ENCODE measurements at regions not wholly inside any gene's neighbourhood (a gene's known extent, or its start where the extent isn't known, plus 50 kb on each side); places are given as distances from the start of the nearest gene placed in this dataset.

DNA sequence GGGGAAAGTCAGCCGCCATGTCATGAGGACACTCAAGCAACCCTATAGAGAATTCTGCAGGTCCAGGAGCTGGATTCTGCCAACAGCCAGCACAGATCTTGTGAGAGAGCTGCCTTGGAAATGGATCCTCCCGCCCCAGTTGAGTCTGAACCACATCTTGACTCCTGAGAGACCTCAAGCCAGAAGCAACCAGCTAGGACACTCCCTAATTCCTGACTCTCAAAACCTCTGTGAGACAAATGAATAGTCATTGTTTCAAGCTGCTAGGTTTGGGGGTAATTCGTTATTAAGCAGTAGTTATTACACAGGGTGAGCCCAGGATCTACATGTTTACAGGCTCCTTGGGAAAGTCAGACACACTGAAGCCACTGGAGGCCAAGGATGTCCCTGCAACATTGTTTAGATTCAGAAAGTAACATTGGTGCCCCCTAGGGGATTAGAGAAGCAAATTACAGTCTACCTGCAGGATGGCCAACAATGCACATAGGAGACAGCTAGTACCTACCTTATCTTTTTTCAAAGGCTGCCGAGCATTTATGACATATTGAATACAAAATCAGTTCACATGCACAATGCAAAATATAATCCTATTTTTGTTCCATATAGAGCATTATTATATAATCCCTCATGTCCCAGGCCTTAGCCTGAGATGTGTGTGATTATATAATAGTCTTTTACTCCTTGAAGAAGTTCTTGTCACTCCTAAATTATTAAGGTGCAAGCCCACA is 57.9 kb upstream of the FICD start:
- H3K27ac ChIP-seq (ENCODE audit: extremely low read depth, low read depth, low read length), result no peak overlapping the region
- H3K9ac ChIP-seq (ENCODE audit: insufficient read depth in 1 of 2, low read depth in 2 of 2, low read length in 2 of 2), result no peak overlapping the region
- H3K79me2 ChIP-seq (ENCODE audit: control insufficient read depth, insufficient read depth, low read length), result no peaks in the 10 kb centered on the region
- POLR2A ChIA-PET, result interaction anchor here (0.6 to 1.0 kb wide), 2 partner anchors 23 to 33 kb away, joined by 3 read pairs; no protein-coding TSS in a partner anchor
- peak; percentile 99 for ATAC-seq
- H4K20me1 ChIP-seq (replicated peaks; ENCODE audit: control insufficient read depth, insufficient read depth, low read length), result no peaks in the 10 kb centered on the region
- no peaks in the 10 kb centered on the region; a peak in 1 of 5 replicates for H3K4me1 ChIP-seq (replicated peaks in 1 of 2; ENCODE audit: control insufficient read depth in 2 of 2, insufficient read depth in 2 of 2, low read length in 2 of 2)
- no peaks in the 10 kb centered on the region for H3K9me1 ChIP-seq (ENCODE audit: control insufficient read depth, insufficient read depth, low read length)
- no TSS peak for BruUV-seq (replicated peaks)
- DNase-seq (ENCODE audit: extremely low read depth in 1 of 4, low spot score in 3 of 4), result peak; percentile 63 to 75 (median 70)
- CTCF ChIA-PET (ENCODE audit: low intra/inter-chr PET ratio), result interaction anchor here (0.6 to 1.5 kb wide), 5 partner anchors 10 to 1403 kb away, joined by 3 to 7 read pairs (median 4); no protein-coding TSS in a partner anchor
- no peak overlapping the region for H3K4me2 ChIP-seq (ENCODE audit: insufficient read depth, low read length)
- peaks cover 5 to 6% of the 10 kb centered on the region in 2 experiments for H3K27me3 ChIP-seq (ENCODE audit: control insufficient read depth in 2 of 2, insufficient read depth in 2 of 2, low read length in 2 of 2)
- no peak overlapping the region for H2AFZ ChIP-seq (ENCODE audit: low read depth, low read length)
- no peak overlapping the region for H3K4me3 ChIP-seq
- no peaks in the 10 kb centered on the region for H3K36me3 ChIP-seq (ENCODE audit: control insufficient read depth, insufficient read depth, low read length)
- no peaks in the 10 kb centered on the region for H3K9me3 ChIP-seq (replicated peaks; ENCODE audit: control insufficient read depth, insufficient read depth, low read depth, low read length)
- intact Hi-C loops (cut with micrococcal nuclease) (loop anchor here (1.0 to 10.0 kb wide), 7 partner anchors 38 to 465 kb away; partner anchors contain the start of gene CMKLR1), in situ Hi-C loops (cut with MboI) (no loop called here)
- FAIRE-seq, result peak; percentile 94
- 16% methylated on average over 4 of the region's 4 CpGs for WGBS (ENCODE audit: insufficient coverage, low coverage, missing lambda C conversion rate)
- TF ChIP-seq PHB (CRISPR knock-in tag; IDR thresholded peaks at IDR 0.05) (no peak), STAG1 (CRISPR knock-in tag; IDR thresholded peaks at IDR 0.05; ENCODE audit: borderline replicate concordance) (peak; percentile 27; the same call in 1 of the 2 replicates), DEAF1 (CRISPR knock-in tag; IDR thresholded peaks at IDR 0.05) (0 out of 2 replicates have a peak, but pooled peaks have one; percentile 31), PYGO2 (tag; IDR thresholded peaks at IDR 0.05) (no peak), SMC3 (conservative IDR thresholded peaks at IDR 0.05; ENCODE audit: insufficient read depth, low read depth, low read length) (peak; percentile 71), RAD21 (CRISPR knock-in tag; conservative IDR thresholded peaks at IDR 0.05 in 1 of 2, IDR thresholded peaks at IDR 0.05 in 1 of 2) (peak; percentile 70 to 81), EHMT2 (IDR thresholded peaks at IDR 0.05) (peak; percentile 46; the same call in 1 of the 2 replicates)
- TF ChIP-seq, protein P1, sequence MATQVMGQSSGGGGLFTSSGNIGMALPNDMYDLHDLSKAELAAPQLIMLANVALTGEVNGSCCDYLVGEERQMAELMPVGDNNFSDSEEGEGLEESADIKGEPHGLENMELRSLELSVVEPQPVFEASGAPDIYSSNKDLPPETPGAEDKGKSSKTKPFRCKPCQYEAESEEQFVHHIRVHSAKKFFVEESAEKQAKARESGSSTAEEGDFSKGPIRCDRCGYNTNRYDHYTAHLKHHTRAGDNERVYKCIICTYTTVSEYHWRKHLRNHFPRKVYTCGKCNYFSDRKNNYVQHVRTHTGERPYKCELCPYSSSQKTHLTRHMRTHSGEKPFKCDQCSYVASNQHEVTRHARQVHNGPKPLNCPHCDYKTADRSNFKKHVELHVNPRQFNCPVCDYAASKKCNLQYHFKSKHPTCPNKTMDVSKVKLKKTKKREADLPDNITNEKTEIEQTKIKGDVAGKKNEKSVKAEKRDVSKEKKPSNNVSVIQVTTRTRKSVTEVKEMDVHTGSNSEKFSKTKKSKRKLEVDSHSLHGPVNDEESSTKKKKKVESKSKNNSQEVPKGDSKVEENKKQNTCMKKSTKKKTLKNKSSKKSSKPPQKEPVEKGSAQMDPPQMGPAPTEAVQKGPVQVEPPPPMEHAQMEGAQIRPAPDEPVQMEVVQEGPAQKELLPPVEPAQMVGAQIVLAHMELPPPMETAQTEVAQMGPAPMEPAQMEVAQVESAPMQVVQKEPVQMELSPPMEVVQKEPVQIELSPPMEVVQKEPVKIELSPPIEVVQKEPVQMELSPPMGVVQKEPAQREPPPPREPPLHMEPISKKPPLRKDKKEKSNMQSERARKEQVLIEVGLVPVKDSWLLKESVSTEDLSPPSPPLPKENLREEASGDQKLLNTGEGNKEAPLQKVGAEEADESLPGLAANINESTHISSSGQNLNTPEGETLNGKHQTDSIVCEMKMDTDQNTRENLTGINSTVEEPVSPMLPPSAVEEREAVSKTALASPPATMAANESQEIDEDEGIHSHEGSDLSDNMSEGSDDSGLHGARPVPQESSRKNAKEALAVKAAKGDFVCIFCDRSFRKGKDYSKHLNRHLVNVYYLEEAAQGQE (IDR thresholded peaks at IDR 0.05; ENCODE audit: borderline replicate concordance), result peak; percentile 76
- TF ChIP-seq, protein P1 (CRISPR knock-in tag; IDR thresholded peaks at IDR 0.05; ENCODE audit: low read depth), result no peak

Data from K562 (cell line).